ENCODE measurements at regions not wholly inside any gene's neighbourhood (a gene's known extent, or its start where the extent isn't known, plus 50 kb on each side); places are given as distances from the start of the nearest gene placed in this dataset.

GRCh38 chr11:119885067-119885466 lies 156.1 kb upstream of the NECTIN1 start:
- no peak for TF ChIP-seq POLR2A (IDR thresholded peaks at IDR 0.05)
- no peak for TF ChIP-seq CTCF (IDR thresholded peaks at IDR 0.05)
